GM12865 (cell line): ENCODE measurements at regions not wholly inside any gene's neighbourhood (a gene's known extent, or its start where the extent isn't known, plus 50 kb on each side); places are given as distances from the start of the nearest gene placed in this dataset.

ENCODE experiments used
- DNase-seq: peaks from one replicate; pipeline ENCODE4 v3.0.0; 2010; ENCODE audit warnings: low read depth
- H3K4me3 ChIP-seq: 2 replicates; pipeline ENCODE4 v1.5.1; 2011; ENCODE audit warnings: mild to moderate bottlenecking, low read depth, low read length, control low read depth
- TF ChIP-seq, protein P1 (sequence below): IDR thresholded peaks from 2 replicates; pipeline ENCODE4 v1.5.1; 2011; ENCODE audit warnings: low read length, control low read depth, low read depth, inconsistent platforms; ENCODE audit not compliant: insufficient read depth; ENCODE audit errors: missing control alignments

GRCh38 chr10:52679117-52679516, 93.5 kb downstream of the MBL2 start:
- no peak overlapping the region for H3K4me3 ChIP-seq
- TF ChIP-seq, protein P1, sequence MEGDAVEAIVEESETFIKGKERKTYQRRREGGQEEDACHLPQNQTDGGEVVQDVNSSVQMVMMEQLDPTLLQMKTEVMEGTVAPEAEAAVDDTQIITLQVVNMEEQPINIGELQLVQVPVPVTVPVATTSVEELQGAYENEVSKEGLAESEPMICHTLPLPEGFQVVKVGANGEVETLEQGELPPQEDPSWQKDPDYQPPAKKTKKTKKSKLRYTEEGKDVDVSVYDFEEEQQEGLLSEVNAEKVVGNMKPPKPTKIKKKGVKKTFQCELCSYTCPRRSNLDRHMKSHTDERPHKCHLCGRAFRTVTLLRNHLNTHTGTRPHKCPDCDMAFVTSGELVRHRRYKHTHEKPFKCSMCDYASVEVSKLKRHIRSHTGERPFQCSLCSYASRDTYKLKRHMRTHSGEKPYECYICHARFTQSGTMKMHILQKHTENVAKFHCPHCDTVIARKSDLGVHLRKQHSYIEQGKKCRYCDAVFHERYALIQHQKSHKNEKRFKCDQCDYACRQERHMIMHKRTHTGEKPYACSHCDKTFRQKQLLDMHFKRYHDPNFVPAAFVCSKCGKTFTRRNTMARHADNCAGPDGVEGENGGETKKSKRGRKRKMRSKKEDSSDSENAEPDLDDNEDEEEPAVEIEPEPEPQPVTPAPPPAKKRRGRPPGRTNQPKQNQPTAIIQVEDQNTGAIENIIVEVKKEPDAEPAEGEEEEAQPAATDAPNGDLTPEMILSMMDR, result no peak
- DNase-seq, result no peak

- TF ChIP-seq, protein P1, result no peak
- H3K4me3 ChIP-seq, result no peak overlapping the region
- DNase-seq, result no peak
Measured at GRCh38 chr10:52682766-52683165, 89.8 kb downstream of the MBL2 start.

DNA sequence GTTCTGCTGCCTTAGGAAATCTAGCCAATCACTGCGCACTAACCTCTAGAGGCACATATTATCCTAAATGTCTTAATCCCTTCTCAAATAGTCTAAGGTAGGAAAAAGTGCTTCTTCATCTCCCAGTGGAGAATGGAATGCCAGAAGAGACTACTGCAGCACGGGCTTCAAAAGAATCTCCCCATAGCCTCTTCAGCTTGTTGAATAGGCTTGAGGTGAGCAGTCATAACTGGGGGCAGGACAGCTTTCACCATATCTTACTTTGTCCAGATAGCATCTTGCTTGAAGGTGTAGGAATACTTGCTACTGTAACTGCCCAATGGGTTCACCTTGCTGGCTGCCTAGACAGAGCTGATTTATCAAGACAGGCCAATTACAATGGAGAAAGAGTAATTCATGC, 88.8 kb downstream of the MBL2 start:
- no peak overlapping the region for H3K4me3 ChIP-seq
- no peak for DNase-seq
- TF ChIP-seq, protein P1, result no peak

- DNase-seq, result no peak
- TF ChIP-seq, protein P1, result no peak
- no peak overlapping the region for H3K4me3 ChIP-seq
Measured at GRCh38 chr10:52688899-52689298, 83.7 kb downstream of the MBL2 start.

GRCh38 chr10:52696232-52696631, 76.4 kb downstream of the MBL2 start:
- no peak overlapping the region for H3K4me3 ChIP-seq
- no peak for DNase-seq
- TF ChIP-seq, protein P1, result no peak

DNA sequence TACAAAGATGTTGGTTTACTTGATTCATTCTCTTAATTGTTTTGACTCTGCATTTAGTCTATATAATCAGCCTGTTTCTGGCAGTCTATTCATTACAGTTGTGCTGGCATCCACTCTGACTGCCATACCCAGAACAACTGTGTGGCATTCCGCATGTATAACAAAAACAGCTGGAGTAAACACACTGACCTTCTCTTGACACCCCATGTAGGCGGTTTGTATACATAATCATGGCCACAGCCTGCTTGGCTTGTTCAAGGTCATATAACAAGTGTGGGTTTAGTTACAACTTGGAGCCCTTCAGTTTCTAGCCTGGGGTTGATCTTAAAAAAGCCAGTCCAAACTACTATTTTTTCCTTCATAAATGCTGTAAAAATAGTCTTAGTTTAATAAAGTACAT, 70.9 kb downstream of the MBL2 start:
- DNase-seq, result no peak
- no peak overlapping the region for H3K4me3 ChIP-seq
- TF ChIP-seq, protein P1, result no peak

DNA sequence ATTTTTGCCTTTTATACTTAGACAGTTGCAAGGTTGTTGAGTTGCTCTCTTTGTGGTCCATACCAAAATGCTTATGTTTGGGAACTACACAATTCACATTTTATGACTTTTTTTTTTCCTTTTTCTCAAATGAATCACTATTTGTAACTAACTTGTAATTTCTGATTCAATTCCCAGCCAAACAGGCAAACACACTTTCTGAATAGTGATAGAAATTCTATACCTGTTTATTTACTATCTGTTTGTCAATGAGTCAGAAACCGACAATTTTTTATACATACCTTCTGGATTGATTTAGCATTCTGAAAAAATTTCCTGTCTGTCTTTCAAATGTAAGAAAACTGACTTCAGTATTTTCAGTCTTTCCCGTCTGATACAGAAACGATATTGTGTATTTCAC, 69.1 kb downstream of the MBL2 start:
- TF ChIP-seq, protein P1, result no peak
- no peak for DNase-seq
- no peak overlapping the region for H3K4me3 ChIP-seq
